IMR-90 (cell line): ENCODE measurements at regions not wholly inside any gene's neighbourhood (a gene's known extent, or its start where the extent isn't known, plus 50 kb on each side); places are given as distances from the start of the nearest gene placed in this dataset.

Experiments used
- BHLHE40 ChIP-seq: fragments of 150-350 bp; IDR thresholded peaks from 2 replicates; pipeline ENCODE4 v1.6.1; 2016; ENCODE audit warnings: mild to moderate bottlenecking, low read depth, low read length
- CEBPB ChIP-seq: IDR thresholded peaks from 2 replicates; pipeline ENCODE4 v1.6.1; 2012; ENCODE audit warnings: low read depth, low read length, improper control_type of control experiment
- CTCF ChIP-seq: conservative IDR thresholded peaks from 2 replicates; pipeline ENCODE4 v1.5.1; 2012; ENCODE audit warnings: mild to moderate bottlenecking, low read depth, low read length, improper control_type of control experiment
- MAFK ChIP-seq: IDR thresholded peaks from 2 replicates; pipeline ENCODE4 v1.6.1; 2012; ENCODE audit warnings: low read depth, low read length, improper control_type of control experiment
- MXI1 ChIP-seq: IDR thresholded peaks from 2 replicates; pipeline ENCODE4 v1.6.1; 2012; ENCODE audit warnings: low read depth, mild to moderate bottlenecking, low read length, moderate library complexity, borderline replicate concordance
- POLR2A ChIP-seq: IDR thresholded peaks from 2 replicates; pipeline ENCODE4 v1.6.1; 2012; ENCODE audit warnings: mild to moderate bottlenecking, low read depth, low read length
- RAD21 ChIP-seq: IDR thresholded peaks from 2 replicates; pipeline ENCODE4 v1.6.1; 2012; ENCODE audit warnings: low read length, improper control_type of control experiment
- RCOR1 ChIP-seq: IDR thresholded peaks from 2 replicates; pipeline ENCODE4 v1.6.1; 2012; ENCODE audit warnings: mild to moderate bottlenecking, low read length, improper control_type of control experiment; ENCODE audit not compliant: insufficient replicate concordance
- SMC3 ChIP-seq: fragments of 150-350 bp; IDR thresholded peaks from 2 replicates; pipeline ENCODE4 v1.6.1; 2016; ENCODE audit warnings: low read depth, mild to moderate bottlenecking, antibody characterized with exemption, low read length, moderate library complexity

GRCh38 chr4:75189711-75190335, 256.9 kb downstream of the PARM1 start:
- no peak for TF ChIP-seq CTCF
- no peak for TF ChIP-seq RAD21
- no peak for TF ChIP-seq POLR2A
- TF ChIP-seq MXI1 = no peak
- TF ChIP-seq MAFK = no peak
- TF ChIP-seq RCOR1 = no peak
- TF ChIP-seq CEBPB = no peak
- TF ChIP-seq BHLHE40 = no peak
- no peak for TF ChIP-seq SMC3
